Left ventricle myocardium inferior (tissue), 1 donor: ENCODE measurements at regions not wholly inside any gene's neighbourhood (a gene's known extent, or its start where the extent isn't known, plus 50 kb on each side); places are given as distances from the start of the nearest gene placed in this dataset.

Source experiments
- DNase-seq: peaks from one replicate; pipeline ENCODE4 v3.0.0-alpha.2; 2020
- H3K27ac ChIP-seq: fragments of 200-600 bp; replicated peaks from 2 replicates; pipeline ENCODE4 v1.8.0; 2021
- H3K27me3 ChIP-seq: fragments of 200-600 bp; 2 replicates; pipeline ENCODE4 v1.8.0; 2021; ENCODE audit warnings: low read depth
- H3K36me3 ChIP-seq: fragments of 200-600 bp; 2 replicates; pipeline ENCODE4 v1.8.0; 2021
- H3K4me1 ChIP-seq: fragments of 200-600 bp; 2 replicates; pipeline ENCODE4 v1.8.0; 2021
- H3K4me3 ChIP-seq: fragments of 200-600 bp; 2 replicates; pipeline ENCODE4 v1.8.0; 2021; ENCODE audit warnings: mild to moderate bottlenecking, moderate library complexity
- H3K9me3 ChIP-seq: fragments of 200-600 bp; replicated peaks from 2 replicates; pipeline ENCODE4 v1.8.0; 2021
- intact Hi-C: fragments of 100-400 bp; cut with micrococcal nuclease; formaldehyde crosslinking; loops from one replicate; pipeline ENCODE4 v1.11.0; 2022
- TF ChIP-seq, protein P1 (sequence below): fragments of 200-600 bp; IDR thresholded peaks from 2 replicates; pipeline ENCODE4 v1.8.0; 2021; ENCODE audit warnings: antibody characterized with exemption, mild to moderate bottlenecking, borderline replicate concordance
- donor health status: DM: no; HTN: yes; CAD: no; lungs with severe emphysema.

DNA sequence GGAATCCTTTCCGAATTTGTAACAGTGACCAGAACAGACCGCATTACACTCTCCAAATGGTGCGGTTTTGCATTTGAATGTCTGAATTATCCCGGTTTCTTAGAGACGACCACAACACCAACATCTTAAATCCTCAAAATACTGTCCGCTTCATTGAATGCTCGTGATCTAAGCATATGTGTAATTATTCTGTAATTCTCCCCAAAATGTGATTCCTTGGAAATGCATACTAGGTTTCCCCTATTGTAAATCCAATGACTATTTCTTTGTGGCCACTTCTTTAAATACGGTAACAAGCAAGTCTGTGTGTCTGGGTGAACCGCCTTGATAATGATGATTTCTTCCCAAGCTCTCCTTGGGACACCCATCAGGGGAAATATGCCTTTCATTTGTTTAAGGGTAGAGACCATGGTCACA is 87.3 kb upstream of the DBX1 start:
- Histone ChIP-seq H3K27ac (no peak overlapping the region), H3K9me3 (peaks cover 6% of the 10 kb centered on the region), H3K4me1 (no peaks in the 10 kb centered on the region), H3K4me3 (no peak overlapping the region), H3K36me3 (no peaks in the 10 kb centered on the region), H3K27me3 (peaks cover 59% of the 10 kb centered on the region)
- no peak for DNase-seq
- TF ChIP-seq, protein P1, sequence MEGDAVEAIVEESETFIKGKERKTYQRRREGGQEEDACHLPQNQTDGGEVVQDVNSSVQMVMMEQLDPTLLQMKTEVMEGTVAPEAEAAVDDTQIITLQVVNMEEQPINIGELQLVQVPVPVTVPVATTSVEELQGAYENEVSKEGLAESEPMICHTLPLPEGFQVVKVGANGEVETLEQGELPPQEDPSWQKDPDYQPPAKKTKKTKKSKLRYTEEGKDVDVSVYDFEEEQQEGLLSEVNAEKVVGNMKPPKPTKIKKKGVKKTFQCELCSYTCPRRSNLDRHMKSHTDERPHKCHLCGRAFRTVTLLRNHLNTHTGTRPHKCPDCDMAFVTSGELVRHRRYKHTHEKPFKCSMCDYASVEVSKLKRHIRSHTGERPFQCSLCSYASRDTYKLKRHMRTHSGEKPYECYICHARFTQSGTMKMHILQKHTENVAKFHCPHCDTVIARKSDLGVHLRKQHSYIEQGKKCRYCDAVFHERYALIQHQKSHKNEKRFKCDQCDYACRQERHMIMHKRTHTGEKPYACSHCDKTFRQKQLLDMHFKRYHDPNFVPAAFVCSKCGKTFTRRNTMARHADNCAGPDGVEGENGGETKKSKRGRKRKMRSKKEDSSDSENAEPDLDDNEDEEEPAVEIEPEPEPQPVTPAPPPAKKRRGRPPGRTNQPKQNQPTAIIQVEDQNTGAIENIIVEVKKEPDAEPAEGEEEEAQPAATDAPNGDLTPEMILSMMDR = no peak
- intact Hi-C loops = no loop called here

DNA sequence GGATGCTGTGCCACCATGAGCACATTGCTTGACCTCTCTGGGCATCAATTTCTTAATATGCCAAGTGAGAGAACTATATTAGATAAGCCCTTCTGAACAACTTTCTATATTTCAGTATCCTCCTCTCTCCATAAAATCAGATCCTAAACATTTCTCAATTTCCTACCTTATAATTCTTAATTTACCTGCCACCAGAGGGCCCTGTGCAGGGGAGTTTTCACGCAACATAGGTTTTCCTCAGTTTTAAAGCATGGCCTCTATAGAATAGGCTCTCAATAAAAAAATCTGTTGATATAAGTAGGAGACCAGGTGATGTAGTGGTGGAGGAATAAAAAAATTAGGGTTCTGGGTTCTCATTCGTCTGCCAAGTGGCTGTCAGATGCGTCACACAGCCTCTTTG is 83.7 kb upstream of the DBX1 start:
- Histone ChIP-seq H3K4me3 (no peak overlapping the region), H3K36me3 (no peaks in the 10 kb centered on the region), H3K4me1 (no peaks in the 10 kb centered on the region), H3K27ac (no peak overlapping the region), H3K9me3 (peaks cover 18% of the 10 kb centered on the region), H3K27me3 (peaks cover 38% of the 10 kb centered on the region)
- intact Hi-C loops = no loop called here
- DNase-seq = no peak
- TF ChIP-seq, protein P1 = no peak

DNA sequence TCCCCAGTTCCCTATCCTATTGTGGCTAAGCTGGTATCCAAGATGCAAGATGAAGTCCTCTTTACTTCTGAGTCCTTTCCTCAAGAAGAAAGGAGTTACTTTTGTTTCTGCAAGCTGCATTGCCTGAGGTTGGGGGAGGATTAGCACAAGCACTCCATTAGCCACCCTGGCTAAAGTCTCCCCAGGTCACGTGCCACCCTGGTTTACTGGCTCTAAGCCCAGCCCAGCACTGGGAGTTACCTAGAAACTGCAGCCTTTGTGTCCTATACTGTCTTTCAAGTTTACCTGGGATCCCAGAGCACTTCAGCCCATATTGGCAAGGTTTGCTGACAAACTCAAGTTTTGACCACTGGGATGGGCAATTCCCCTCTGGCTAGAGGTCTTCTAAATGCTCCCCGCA is 78.4 kb upstream of the DBX1 start:
- Histone ChIP-seq H3K4me3 (no peak overlapping the region), H3K36me3 (no peaks in the 10 kb centered on the region), H3K27ac (no peak overlapping the region), H3K27me3 (peaks cover 5% of the 10 kb centered on the region), H3K9me3 (peaks cover 33% of the 10 kb centered on the region), H3K4me1 (no peaks in the 10 kb centered on the region)
- TF ChIP-seq, protein P1 = no peak
- no peak for DNase-seq
- intact Hi-C loops = no loop called here

DNA sequence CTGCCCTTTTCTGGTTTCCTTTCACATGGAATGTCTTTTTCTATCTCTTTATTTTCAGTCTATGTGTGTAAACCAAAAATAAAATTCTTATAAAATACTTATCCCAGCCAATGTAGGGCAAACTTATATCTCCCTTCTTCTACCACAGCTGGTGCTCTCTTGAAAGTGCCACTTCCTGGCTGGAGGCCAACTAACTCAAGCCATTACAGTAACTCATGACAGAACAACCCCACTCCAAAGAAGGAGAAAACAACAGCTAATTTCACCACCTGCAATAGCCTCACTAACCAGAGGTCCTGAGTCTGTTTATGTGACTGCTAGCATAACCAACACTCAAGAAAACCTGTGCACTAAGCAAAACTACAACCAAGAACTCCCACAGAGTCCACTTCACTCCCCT is 74.9 kb upstream of the DBX1 start:
- TF ChIP-seq, protein P1 = no peak
- DNase-seq = no peak
- H3K36me3 ChIP-seq = no peaks in the 10 kb centered on the region
- H3K27me3 ChIP-seq = no peaks in the 10 kb centered on the region
- intact Hi-C loops = no loop called here
- H3K4me3 ChIP-seq = no peak overlapping the region
- H3K4me1 ChIP-seq = no peaks in the 10 kb centered on the region
- peaks cover 36% of the 10 kb centered on the region for H3K9me3 ChIP-seq
- no peak overlapping the region for H3K27ac ChIP-seq

DNA sequence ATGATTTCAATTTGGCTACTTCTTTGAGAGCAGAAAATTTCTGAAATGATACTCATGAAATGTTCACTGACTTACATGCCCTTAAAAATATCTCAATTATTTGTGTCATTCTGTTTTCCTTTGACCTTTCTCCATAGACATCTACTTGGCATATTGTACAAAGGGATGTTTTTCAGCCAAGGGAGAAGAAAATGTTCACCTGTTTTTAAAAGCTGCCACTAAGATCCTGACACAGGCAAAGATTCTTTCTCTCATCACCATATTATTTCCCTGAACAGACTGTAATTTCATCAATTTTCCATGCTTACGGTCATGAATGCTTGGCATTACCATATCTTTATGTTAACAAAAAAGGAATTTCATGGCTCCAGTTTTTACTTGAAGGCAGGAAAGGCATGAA is 67.4 kb upstream of the DBX1 start:
- Histone ChIP-seq H3K27ac (no peak overlapping the region), H3K27me3 (peaks cover 26% of the 10 kb centered on the region), H3K36me3 (no peaks in the 10 kb centered on the region), H3K4me3 (no peak overlapping the region), H3K4me1 (no peaks in the 10 kb centered on the region), H3K9me3 (peaks cover 36% of the 10 kb centered on the region)
- intact Hi-C loops = no loop called here
- TF ChIP-seq, protein P1 = no peak
- DNase-seq = no peak

DNA sequence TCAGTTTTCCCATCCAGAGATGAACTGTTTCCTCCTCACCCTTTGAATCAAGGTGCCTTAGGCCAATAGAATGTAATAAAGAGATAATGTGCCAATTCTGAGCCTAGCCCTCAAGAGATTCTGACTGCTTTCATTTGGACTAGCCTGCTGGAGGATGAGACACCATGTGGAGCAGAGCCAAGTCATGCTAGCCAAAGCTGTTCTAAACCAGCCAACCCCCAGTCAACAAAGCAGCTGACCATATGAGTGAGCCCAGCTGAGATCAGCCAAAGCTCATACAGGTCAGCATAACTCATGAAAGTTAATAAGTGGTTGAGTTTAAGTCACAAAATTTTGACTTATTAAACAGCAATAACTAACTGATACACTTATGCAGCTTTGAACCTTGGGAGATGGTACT is 66.7 kb upstream of the DBX1 start:
- Histone ChIP-seq H3K27me3 (peaks cover 33% of the 10 kb centered on the region), H3K4me3 (no peak overlapping the region), H3K27ac (no peak overlapping the region), H3K36me3 (no peaks in the 10 kb centered on the region), H3K9me3 (peaks cover 36% of the 10 kb centered on the region), H3K4me1 (no peaks in the 10 kb centered on the region)
- TF ChIP-seq, protein P1 = no peak
- intact Hi-C loops = no loop called here
- no peak for DNase-seq
